Kidney capillary endothelial cell (primary cell): ENCODE measurements at regions not wholly inside any gene's neighbourhood (a gene's known extent, or its start where the extent isn't known, plus 50 kb on each side); places are given as distances from the start of the nearest gene placed in this dataset.
"Not testable (repeated sequence)": the region's sequence is repeated elsewhere in the genome, so short reads cannot be mapped to it uniquely, and the experiment has no call there.

ENCODE experiments used
- DNase-seq: peaks from one replicate; pipeline ENCODE4 v3.0.0-alpha.2; 2018; ENCODE audit warnings: low spot score

DNA sequence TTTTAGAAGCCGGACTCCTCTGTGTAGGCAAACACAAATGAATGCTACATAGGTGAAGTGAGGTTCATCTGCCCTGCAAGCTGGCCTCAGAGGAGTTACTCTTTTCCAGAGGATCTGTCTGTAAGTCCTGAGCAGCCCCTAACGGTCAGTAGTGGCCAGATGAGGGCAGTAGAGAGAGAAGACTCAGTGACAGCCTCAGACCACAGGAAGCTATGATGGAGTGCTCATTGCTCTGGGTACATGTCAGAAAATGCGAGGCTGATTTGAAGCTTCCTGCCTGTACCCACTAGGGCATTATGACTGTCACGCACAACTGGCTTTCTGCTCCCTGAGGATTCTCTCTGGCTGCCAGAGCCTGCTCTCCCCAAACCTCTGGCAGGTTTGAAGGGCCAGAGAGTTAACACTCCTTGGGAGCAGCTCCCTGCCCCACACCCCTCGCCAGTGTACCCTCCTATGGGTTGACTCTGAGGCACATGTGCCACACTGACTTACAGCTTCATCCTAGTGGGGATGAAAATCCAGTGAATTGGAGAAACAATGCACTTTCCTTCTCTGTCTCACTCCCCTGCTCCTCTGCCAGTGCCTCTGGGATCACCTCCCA, 141.5 kb downstream of the GABRG2 start:
- DNase-seq: peak; percentile 38

DNA sequence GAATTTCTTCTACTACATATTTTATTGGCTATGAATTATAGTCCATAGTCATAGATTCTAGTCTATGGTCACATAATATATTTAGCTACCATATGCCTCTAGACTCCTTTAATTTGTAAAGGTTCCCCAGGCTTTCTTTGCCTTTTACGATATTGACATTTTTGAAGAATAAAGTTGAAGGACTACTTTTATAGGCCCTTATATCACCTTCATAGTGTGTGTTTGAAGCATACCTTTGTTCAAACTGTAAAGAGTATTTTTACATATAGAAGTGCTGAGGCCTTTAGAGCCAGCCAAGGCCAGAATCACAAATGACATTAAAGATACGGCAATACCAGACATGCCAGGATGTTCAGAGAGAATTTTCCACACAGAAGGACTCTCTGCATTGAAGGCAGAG, 147.0 kb downstream of the GABRG2 start:
- no peak for DNase-seq

DNA sequence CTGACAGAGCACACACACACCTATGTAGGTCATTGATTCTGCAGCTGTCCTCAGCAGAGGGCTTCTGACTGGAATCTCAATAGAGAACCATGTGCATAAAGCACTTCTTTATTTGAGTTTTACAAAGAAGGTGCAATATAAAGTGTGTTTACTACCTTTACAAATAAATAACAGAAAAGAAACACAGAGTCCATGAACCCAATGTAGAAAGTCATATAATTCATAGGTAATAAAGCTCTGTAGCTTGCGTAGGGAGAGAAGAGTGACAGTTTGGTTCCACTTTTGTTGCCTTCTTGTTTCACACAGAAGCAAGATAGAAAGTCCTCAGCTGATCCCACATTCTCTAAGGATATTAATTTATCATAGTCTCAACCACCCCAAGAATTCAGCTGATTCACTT, 149.5 kb downstream of the GABRG2 start:
- no peak for DNase-seq

DNA sequence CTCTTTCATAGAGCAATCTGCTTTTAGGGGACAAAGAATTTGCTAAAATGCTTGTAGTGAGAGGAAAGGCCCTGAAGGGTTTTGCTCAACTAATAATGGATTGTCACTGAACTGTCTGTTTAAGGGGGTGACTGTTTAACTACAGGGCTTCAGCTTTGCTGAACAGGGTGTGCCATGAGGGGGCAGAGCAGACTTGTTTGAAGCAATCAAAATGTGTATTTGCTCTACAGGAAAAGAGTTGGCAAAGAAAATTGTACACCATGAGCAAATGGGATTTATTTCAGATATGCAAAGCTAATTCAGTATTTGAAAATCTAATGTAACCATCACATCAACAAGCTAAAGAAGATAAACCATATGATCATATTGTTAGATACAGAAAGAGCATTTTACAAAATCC, 154.3 kb downstream of the GABRG2 start:
- DNase-seq: no peak

DNA sequence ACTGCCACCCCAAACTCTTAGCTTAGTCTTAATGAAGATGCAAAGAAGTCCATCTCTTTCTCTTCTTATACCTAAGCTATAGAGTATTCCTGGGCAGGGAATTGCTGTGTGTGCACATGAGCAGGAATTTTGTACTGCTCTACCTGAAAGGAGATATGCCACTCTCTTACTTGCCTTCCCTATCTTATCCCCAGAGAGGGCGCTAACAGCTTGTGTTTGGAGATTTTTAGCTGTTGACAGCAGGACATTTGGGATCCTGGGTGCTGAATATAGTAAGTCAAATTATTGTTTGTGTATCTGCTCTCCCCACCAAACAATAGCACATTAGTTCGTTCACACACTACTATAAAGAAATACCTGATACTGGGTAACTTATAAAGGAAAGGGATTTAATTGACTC, 159.5 kb downstream of the GABRG2 start:
- no peak for DNase-seq

DNA sequence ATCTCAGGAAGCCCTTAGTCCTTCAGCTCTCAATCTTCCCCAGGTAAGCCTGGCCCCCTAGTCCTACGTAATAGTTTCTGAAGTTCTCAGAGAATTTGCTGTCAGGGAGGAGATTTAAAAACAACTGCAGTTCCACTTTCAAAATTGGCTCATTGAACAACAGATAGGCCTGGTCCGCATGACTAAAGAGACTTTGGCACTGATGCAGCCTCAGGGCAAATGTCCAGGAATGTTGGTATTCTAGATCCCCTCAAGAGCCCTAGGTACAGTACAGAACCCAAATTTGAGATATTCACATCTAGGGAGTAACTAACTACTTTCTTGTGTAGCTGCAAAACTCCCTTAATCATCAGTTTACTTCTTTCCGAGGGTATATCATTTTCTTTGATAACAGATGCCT, 162.8 kb downstream of the GABRG2 start:
- no peak for DNase-seq

DNA sequence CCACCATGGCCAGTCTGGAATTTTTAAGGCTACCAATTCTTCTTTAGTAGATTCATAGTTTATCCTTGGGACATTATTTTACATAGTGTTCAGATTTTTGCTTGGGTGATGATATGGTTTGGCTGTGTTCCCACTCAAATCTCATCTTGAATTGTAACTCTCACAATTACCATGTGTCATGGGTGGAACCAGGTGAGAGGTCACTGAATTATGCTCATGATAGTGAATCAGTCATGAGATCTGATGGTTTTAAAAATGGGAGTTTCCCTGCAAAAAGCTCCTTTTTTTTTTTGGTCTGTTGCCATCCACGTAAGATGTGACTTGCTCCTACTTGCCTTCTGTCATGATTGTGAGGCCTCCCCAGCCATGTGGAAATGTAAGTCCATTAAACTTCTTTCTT, 163.9 kb downstream of the GABRG2 start:
- DNase-seq: no peak

DNA sequence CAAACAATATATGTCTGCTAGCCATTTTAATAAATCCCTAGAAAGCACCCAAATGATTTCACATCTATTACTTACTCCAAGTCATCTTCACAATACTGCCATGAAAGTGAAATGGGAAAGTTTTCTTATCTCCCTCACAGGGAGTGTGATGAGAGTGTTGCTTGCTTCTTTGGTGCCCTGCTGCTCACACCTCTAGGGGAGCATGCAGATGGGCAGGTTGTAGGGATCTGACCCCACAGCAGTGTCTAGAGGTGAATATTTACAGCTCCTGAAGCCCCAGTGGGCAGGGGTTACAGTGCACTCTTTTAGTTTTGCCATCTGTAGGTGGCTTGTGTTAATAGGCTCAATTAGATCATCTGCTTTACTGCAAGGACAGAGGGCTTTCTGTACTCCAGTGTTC, 173.2 kb downstream of the GABRG2 start:
- no peak for DNase-seq

DNA sequence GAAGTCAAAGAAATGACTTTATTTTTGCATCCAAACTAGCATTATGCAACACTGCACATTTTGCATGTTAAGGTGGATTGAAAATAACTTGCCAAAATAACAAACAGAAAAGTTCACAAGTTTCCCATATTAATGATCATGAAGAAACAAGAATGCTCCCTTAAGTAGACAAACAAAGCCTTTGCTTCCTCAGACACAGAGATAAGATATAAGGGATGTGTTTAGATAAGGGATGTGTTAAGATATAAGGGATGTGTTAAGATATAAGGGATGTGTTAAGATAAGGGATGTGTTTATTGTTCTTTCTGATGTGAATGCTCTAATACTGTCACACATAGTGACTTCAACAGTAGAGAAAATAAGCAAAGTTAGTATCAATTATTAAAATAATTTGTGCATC, 174.8 kb downstream of the GABRG2 start:
- DNase-seq: no peak

DNA sequence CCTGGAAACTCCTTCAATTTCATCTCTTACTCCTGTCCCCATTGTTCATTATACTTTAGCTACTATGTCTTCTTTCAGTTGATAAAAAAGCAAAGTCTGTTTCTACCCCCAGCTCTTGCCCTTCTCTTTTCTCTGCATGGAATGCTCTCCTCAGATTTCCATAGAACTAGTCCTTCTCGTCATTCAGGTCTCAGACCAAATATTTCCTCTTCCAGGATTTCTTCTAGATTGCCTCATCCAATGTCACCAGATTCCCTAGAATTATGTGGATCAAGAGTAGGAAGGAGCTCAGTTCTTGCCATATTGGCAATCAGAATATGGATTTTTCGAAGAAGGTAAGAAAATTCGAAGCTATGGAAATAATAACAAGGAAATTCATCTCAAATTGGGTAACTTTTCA, 176.1 kb downstream of the GABRG2 start:
- DNase-seq: no peak

DNA sequence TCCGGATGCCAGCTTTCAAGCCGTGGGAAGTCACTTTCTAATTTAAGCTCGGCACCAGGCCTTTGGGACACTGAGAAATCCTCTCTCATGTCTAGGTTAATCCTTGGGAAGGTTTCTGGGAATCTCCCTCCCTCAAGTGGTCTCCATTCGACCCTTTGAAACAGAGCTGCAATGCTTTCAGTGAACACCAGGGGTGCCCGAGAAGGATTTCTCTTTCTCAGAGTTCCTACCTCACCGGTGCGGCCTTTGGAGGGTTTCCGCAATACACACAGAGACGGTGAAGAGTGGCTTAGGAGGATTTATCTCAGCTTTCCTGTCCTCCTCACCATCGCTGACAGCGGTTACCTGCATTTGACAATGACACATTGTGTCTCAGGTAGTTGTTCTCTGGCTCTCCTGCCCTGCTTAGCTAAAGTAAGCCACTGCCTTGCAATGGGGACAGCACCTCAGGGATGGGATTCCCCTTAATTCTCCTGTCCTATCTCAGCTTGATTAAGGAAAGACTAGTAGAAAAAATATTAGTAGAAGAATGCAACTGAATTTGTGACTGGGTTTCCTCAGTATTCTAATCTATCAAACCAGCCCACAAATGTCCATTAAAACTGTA, 180.6 kb downstream of the GABRG2 start:
- no peak for DNase-seq

DNA sequence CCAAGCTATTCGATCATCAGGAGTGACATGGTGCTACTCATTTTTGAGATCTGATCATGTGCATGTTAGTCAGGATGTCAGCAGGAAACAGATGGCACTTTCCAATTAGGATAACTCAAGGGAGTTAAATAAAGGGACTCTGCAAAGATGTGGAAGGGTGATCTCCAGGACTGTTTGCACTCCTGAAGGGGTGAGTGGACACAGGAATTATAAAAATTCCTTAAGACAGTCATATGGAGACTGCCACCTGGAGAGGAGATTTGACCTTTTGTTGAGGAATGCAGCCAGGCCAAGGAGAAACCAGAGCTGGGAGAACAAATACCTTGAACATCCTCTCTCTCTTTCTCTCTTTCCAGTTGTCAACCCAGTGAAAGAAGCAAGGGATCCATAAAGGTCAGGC, 189.1 kb downstream of the GABRG2 start:
- no peak for DNase-seq

DNA sequence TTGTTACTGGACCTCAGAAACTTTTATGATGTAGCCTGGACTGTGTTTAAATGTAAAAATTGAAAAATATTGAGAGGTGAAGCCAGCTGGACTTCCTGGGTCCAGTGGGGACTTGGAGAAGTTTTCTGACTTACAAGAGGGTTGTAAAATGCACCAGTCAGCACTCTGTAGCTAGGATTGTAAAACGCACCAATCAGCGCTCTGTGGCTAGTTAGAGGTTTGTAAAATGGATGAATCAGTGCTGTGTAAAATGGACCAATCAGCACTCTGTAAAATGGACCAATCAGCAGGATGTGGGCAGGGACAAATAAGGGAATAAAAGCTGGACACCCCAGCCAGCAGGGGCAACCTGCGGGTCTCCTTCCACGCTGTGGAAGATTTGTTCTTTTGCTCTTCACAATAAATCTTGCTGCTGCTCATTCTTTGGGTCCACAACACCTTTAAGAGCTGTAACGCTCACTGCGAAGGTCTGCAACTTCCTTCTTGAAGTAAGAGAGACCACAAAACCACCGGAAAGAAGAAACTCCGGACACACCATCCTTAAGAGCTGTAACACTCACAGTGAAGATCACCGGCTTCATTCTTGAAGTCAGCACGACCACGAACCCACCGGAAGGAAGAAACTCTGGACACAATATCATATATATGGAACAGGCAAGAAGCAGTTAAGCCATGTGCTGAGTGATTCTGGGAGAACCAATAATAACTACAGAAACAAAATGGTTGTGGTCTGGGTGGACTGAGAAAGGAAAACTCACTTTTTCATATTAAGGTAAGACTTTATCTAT, 201.3 kb downstream of the GABRG2 start:
- no peak for DNase-seq

DNA sequence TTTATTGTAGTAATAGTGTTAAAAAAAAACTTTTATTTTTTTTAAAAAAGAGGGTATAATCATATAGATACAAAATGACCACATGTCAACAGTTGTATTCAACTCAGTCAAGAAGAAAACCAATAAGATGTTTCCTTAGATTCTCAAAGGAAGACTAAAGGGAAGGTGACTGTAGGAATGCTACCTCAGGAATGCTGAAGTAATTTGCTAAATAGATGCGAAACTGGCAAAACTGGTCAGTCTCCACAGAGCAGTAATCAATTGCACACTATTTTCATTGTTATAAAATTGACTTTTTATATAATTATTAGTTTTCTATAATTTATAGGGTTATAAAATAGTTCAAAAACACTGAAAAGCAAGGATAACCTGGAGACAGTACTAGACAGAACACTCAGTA, 204.8 kb downstream of the GABRG2 start:
- DNase-seq: no peak

DNA sequence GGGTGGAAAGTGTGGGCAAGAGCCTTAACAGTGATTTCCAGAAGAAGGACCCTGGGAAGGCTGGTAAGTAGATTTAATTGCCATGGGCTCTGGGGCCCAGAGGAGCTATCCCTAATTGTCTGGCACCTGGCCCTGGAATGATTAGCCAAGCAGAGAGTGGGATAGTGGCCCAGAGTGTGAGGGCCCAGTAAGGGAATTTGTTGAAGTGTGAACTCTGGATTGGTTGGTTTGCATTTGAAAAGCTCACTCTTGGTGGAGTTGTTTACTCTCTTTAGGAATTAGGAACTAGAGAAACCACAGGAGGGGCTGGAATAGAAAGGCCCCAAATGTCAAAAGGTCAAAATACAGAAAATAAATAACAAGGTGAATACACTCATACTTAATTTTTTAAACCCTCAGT, 207.1 kb downstream of the GABRG2 start:
- no peak for DNase-seq

DNA sequence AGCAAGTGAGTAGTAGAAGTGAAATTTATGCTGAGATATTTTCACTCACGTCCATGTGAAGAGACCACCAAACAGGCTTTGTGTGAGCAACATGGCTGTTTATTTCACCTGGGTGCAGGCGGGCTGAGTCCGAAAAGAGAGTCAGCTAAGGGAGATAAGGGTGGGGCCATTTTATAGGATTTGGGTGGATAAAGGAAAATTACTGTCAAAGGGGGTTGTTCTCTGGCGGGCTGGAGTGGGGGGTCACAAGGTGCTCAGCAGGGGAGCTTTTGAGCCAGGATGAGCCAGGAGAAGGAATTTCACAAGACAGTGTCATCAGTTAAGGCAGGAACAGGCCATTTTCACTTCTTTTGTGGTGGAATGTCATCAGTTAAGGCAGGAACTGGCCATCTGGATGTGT, 207.8 kb downstream of the GABRG2 start:
- DNase-seq: not testable (repeated sequence)

DNA sequence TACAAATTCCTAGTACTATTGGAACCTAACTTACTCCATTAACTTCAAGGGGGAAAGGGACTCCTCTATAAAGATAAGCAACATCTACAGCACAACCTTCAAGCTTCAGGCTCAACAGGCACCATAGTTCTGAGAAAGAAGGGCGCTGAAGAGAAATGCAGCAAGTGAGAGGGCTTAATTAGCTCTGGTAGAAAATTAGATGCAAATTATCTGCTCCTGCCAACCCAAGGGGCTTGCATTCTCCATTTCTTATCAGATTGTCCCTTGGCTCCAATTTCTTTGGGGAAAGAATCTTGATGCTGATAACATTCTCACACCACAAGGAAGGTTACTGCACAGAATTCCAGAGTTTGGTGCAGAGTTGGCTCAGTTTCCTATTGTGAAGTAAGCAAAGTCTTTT, 214.6 kb downstream of the GABRG2 start:
- DNase-seq: no peak

DNA sequence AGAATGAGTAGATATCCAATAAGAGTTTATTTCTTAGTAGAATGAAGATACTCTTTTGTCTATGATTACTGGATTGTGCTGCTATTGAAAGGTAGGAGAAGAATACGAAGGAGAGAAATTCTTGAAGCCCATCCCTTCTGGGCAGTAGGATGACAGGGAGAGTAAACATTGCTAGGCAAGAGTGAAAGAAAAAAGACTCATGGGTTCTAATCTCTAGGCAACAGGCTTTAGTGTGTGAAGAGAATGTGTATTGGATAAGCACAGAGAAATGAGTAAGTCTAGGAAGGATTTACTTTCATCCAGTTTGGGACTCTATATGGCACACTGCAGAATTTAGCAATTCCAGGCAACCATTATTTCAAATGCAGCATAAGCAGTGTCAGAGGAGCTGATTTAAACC, 216.0 kb downstream of the GABRG2 start:
- no peak for DNase-seq

DNA sequence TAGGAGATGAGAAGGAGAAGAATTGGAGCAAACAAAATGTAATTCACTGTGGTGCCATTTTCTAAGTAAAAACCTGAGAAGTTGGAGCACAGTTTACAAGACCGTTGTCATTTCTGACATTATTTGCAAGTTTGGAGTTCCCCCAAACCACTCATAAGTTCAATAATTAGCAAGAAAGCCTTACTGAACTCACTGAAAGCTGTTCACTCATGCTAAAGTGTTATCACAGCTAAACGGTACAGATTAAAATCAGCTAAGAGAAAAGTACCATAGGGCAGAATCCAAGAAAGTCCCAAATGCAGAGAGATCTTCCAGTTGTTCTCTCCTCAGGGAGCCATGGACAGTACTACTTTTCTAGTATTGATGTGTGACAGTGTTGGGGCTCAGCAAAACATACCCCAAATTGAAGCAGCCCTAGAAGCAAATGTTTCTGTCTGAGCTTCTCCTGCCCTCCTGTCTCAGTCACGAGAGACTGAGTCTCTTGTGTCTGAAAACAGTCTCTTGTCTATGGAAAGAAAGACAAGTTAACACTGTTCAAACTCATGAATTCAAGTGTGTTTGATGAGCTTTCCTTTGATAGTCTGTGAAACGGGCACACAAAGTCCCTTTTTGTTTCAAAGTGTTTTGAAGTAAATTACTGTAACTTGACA, 221.2 kb downstream of the GABRG2 start:
- no peak for DNase-seq

DNA sequence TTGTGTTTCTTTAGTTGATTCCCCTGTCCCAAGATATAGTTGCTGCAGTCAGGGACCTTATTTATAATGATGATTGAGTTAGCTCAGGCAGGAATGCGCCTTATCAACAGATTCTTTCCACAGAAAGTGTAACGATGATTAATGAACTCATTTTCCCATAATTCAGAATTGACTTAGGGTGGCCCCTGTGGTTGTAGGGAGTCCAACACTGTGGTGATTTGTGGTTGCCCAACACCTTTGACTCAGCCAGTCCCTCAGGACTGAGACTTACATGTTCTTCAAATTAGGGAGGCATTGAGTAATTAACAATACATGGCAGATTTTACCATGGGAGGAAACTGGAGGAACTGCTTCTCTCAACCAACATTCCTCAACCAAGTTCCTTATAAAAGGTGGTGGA, 221.9 kb downstream of the GABRG2 start:
- no peak for DNase-seq

DNA sequence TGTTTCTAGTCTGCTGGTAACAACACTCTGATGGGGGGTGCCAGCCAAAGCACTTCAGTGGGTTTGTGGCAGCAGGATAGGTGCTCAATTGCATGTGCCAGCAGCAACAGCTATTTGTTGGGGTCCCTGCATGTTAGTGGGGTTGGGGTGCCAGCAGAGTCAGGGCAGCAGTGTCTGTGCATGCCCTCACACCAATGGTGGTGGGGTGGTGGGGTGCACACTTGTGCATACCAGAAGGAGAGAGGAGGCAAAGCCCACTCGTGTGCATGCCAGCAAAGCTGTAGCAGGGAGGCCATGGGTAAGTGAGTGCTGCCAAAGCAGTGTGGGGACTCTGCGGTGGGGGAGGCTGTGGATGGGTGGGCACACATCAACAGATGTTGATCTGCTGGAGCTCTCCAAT, 232.2 kb downstream of the GABRG2 start:
- no peak for DNase-seq

DNA sequence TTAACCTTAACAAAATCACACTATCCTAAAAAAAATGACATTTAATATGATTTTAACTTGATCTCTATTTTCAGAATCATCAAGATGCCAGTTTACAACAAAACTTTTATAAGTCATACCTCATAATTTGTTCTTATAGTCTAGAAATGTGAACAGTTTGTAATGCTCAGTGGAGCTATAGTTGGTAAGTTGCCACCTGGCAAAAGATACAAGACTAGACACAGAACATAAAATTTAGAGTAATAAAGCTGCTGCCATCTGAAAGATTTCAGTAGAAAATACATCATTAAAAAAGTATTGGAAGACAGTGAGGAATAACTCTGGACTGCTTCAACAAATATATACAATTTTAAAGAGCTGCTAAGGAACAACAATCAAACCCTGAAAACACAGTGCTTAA, 233.8 kb downstream of the GABRG2 start:
- DNase-seq: no peak

DNA sequence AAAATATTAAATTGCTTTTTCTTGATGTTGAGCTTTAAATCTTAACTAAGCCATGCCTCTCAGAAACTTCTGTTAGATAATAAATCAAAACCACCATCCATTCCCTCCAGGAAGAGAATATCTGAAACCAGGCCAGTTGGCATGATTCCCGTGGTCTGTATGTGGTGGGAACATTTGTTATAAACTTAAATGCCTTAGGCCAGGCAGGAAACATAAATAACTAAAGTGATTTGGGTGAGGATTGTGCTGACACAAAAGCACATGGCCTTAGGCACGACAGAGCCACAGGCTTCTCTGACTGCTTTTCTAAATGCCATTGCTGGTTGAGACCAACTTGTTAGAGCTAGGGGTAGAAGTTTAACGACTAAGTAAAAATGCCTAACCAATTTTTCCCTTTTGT, 255.9 kb downstream of the GABRG2 start:
- DNase-seq: no peak
